ENCODE measurements at regions not wholly inside any gene's neighbourhood (a gene's known extent, or its start where the extent isn't known, plus 50 kb on each side); places are given as distances from the start of the nearest gene placed in this dataset.

GRCh38 chr13:80151016-80151415 lies 189.9 kb downstream of the SPRY2 start:
- H3K27ac Mint-ChIP-seq, result no peak overlapping the region
- no peaks in the 10 kb centered on the region for H3K27me3 Mint-ChIP-seq
- ChIA-PET CTCF (no interaction called here), POLR2A (no interaction called here)
- DNase-seq, result no peak
- no peaks in the 10 kb centered on the region for H3K36me3 Mint-ChIP-seq (ENCODE audit: low read depth)
- H3K4me3 Mint-ChIP-seq, result no peak overlapping the region
- H3K4me1 Mint-ChIP-seq, result no peaks in the 10 kb centered on the region
- no peaks in the 10 kb centered on the region for H3K9me3 Mint-ChIP-seq

GRCh38 chr13:80149736-80150135 lies 191.2 kb downstream of the SPRY2 start:
- no peak for DNase-seq
- CTCF ChIA-PET, result no interaction called here
- Mint-ChIP-seq H3K4me1 (no peaks in the 10 kb centered on the region), H3K36me3 (ENCODE audit: low read depth) (no peaks in the 10 kb centered on the region), H3K9me3 (no peaks in the 10 kb centered on the region), H3K27me3 (no peaks in the 10 kb centered on the region), H3K4me3 (no peak overlapping the region), H3K27ac (no peak overlapping the region)
- POLR2A ChIA-PET, result no interaction called here

DNA sequence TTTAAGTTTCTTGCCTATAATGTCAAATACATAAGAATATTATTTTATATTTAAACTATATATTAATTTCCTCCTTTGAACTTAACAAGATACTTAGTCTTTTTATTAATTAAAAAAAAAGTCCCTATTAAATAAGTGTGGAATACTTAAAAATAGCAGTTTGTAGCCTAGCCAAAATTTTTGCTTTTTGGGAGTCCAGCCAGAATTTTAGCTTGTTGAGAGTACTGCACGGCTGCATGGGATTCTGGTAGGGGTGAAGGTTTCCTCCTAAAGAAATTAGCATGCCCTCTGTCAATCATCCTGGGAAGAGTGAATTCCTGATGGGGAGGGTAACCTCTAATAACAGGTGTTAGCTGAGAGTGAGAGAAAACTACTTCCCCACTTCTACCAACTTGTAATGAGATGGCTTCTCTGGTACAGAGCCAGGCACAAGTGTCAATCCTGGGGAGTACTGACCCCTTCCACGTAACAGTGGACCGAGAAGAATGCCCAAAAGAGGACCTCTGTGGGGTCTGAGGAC lies 195.7 kb downstream of the SPRY2 start:
- Mint-ChIP-seq H3K36me3 (ENCODE audit: low read depth) (no peaks in the 10 kb centered on the region), H3K27me3 (no peaks in the 10 kb centered on the region), H3K27ac (no peak overlapping the region), H3K4me1 (no peaks in the 10 kb centered on the region), H3K4me3 (no peak overlapping the region), H3K9me3 (no peaks in the 10 kb centered on the region)
- ChIA-PET POLR2A (no interaction called here), CTCF (no interaction called here)
- DNase-seq, result no peak

DNA sequence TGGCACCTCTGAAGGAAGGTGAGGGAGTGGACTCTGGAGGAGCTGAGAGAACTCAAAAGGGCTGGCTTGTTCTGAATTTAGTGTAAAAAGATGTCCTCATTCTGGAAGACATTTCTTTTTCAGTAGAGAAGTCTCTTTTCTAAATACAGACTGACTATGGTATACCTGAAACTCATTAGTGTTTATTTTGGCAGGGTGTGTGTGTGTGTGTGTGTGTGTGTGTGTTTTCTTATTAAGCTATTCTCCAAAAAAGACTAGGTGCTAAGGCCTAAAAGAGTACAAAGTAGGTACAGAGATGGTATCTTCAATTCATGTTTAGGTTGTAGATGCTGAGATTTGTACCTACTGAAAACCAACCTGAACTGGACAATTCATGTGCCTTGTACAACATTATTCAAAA lies 196.4 kb downstream of the SPRY2 start:
- Mint-ChIP-seq H3K36me3 (ENCODE audit: low read depth) (no peaks in the 10 kb centered on the region), H3K27me3 (no peaks in the 10 kb centered on the region), H3K4me1 (no peaks in the 10 kb centered on the region), H3K27ac (no peak overlapping the region), H3K4me3 (no peak overlapping the region), H3K9me3 (no peaks in the 10 kb centered on the region)
- DNase-seq, result no peak
- ChIA-PET POLR2A (no interaction called here), CTCF (no interaction called here)

GRCh38 chr13:80141123-80141849 lies 199.6 kb downstream of the SPRY2 start:
- no peaks in the 10 kb centered on the region for H3K4me1 Mint-ChIP-seq
- H3K27me3 Mint-ChIP-seq, result no peaks in the 10 kb centered on the region
- no peaks in the 10 kb centered on the region for H3K9me3 Mint-ChIP-seq
- H3K36me3 Mint-ChIP-seq (ENCODE audit: low read depth), result no peaks in the 10 kb centered on the region
- CTCF ChIA-PET, result no interaction called here
- no peak for DNase-seq
- POLR2A ChIA-PET, result no interaction called here
- no peak overlapping the region for H3K27ac Mint-ChIP-seq
- no peak overlapping the region for H3K4me3 Mint-ChIP-seq

GRCh38 chr13:80140685-80141084 lies 200.2 kb downstream of the SPRY2 start:
- DNase-seq, result no peak
- no peaks in the 10 kb centered on the region for H3K4me1 Mint-ChIP-seq
- no peaks in the 10 kb centered on the region for H3K9me3 Mint-ChIP-seq
- CTCF ChIA-PET, result no interaction called here
- H3K27ac Mint-ChIP-seq, result no peak overlapping the region
- POLR2A ChIA-PET, result no interaction called here
- no peak overlapping the region for H3K4me3 Mint-ChIP-seq
- no peaks in the 10 kb centered on the region for H3K36me3 Mint-ChIP-seq (ENCODE audit: low read depth)
- H3K27me3 Mint-ChIP-seq, result no peaks in the 10 kb centered on the region

DNA sequence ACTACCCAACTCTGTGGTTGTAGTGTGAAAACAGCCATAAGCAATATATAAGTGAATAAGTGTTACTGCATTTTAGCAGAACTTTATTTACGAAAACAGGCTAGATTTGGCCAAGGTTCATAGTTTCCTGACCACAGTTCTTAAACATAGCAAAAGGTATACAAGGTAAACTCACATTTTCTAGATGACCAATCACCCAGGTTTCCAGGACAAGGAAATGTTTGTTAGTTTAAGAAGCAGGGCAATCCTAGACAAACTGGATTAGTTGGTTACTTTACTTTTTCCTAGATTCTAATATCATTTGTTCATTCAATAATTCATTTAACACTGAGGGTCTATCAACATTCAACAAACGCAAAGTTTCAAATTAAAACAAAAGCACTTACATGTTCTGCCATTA lies 201.7 kb downstream of the SPRY2 start:
- no peak for DNase-seq
- POLR2A ChIA-PET, result no interaction called here
- Mint-ChIP-seq H3K4me1 (no peaks in the 10 kb centered on the region), H3K4me3 (no peak overlapping the region), H3K27ac (no peak overlapping the region), H3K36me3 (ENCODE audit: low read depth) (no peaks in the 10 kb centered on the region), H3K27me3 (no peaks in the 10 kb centered on the region), H3K9me3 (no peaks in the 10 kb centered on the region)
- CTCF ChIA-PET, result no interaction called here

GRCh38 chr13:80137994-80138393 lies 202.9 kb downstream of the SPRY2 start:
- no peaks in the 10 kb centered on the region for H3K4me1 Mint-ChIP-seq
- POLR2A ChIA-PET, result no interaction called here
- no peaks in the 10 kb centered on the region for H3K36me3 Mint-ChIP-seq (ENCODE audit: low read depth)
- CTCF ChIA-PET, result no interaction called here
- no peaks in the 10 kb centered on the region for H3K9me3 Mint-ChIP-seq
- no peak for DNase-seq
- no peak overlapping the region for H3K27ac Mint-ChIP-seq
- no peaks in the 10 kb centered on the region for H3K27me3 Mint-ChIP-seq
- no peak overlapping the region for H3K4me3 Mint-ChIP-seq

DNA sequence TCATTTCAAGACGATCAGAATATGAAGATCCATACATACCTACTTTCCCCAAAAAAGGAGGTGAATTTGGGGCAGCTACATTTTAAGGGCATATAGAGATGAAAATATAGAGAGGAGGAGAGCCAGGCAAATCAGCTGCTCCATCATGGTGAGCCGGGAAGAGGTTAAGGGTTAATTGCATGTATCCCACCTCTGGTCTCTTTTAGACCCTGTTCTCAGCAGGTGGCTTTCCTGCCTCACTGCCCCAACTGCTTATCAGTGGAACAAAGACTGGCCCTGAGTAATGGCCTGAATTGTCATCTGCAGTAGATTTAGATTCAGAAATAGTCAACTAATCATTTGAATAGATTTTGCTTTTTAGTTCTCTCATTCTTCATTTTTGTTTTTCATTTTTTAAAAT lies 206.6 kb downstream of the SPRY2 start:
- no peak overlapping the region for H3K4me3 Mint-ChIP-seq
- H3K27ac Mint-ChIP-seq, result no peak overlapping the region
- no peak for DNase-seq
- ChIA-PET CTCF (no interaction called here), POLR2A (no interaction called here)
- no peaks in the 10 kb centered on the region for H3K27me3 Mint-ChIP-seq
- no peaks in the 10 kb centered on the region for H3K4me1 Mint-ChIP-seq
- no peaks in the 10 kb centered on the region for H3K9me3 Mint-ChIP-seq
- no peaks in the 10 kb centered on the region for H3K36me3 Mint-ChIP-seq (ENCODE audit: low read depth)

DNA sequence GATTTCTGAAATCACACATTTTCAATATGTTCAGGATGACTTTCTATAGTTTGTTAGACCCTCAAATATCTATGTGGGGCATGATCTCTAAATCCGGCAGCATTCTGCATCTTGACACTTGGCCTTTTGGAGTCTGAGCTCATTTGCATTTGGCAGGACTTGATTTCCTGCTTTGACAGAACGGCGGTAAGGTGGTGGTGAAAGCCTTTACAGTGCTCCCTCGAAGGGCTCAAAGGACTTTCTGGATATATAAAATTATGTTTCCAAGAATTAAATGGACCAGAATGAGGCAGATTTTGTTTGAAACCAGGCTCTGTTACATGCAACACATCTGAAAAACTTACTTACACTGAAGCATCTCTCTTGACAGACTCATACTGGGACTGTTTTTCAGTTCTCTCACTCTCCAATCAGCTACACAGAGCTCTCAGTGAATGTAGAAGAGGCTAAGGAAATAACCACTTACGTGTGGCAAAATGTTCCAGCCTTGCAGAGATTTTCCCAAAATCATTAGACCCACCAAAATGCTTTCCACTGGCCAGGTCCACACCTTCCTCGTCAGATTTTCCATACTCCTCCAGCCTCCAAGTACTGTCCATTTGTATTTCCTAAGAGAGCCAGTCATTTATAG lies 207.2 kb downstream of the SPRY2 start:
- H3K4me1 Mint-ChIP-seq, result no peaks in the 10 kb centered on the region
- DNase-seq, result no peak
- H3K4me3 Mint-ChIP-seq, result no peak overlapping the region
- H3K9me3 Mint-ChIP-seq, result no peaks in the 10 kb centered on the region
- ChIA-PET POLR2A (no interaction called here), CTCF (no interaction called here)
- no peaks in the 10 kb centered on the region for H3K27me3 Mint-ChIP-seq
- no peaks in the 10 kb centered on the region for H3K36me3 Mint-ChIP-seq (ENCODE audit: low read depth)
- H3K27ac Mint-ChIP-seq, result no peak overlapping the region

GRCh38 chr13:80132741-80133601 lies 208.0 kb downstream of the SPRY2 start:
- POLR2A ChIA-PET, result no interaction called here
- no peaks in the 10 kb centered on the region for H3K4me1 Mint-ChIP-seq

GRCh38 chr13:80131204-80131603 lies 209.7 kb downstream of the SPRY2 start:
- Mint-ChIP-seq H3K27me3 (no peaks in the 10 kb centered on the region), H3K9me3 (no peaks in the 10 kb centered on the region)
- POLR2A ChIA-PET, result no interaction called here

More at GRCh38 chr13:80132741-80133601, 208.0 kb downstream of the SPRY2 start:
- no peaks in the 10 kb centered on the region for H3K36me3 Mint-ChIP-seq (ENCODE audit: low read depth)
- no peak for DNase-seq
- CTCF ChIA-PET, result no interaction called here
- no peaks in the 10 kb centered on the region for H3K9me3 Mint-ChIP-seq
- H3K27me3 Mint-ChIP-seq, result no peaks in the 10 kb centered on the region
- no peak overlapping the region for H3K27ac Mint-ChIP-seq
- no peak overlapping the region for H3K4me3 Mint-ChIP-seq

GRCh38 chr13:80126389-80127068 lies 214.4 kb downstream of the SPRY2 start:
- Mint-ChIP-seq H3K27ac (no peak overlapping the region), H3K4me1 (no peaks in the 10 kb centered on the region), H3K36me3 (ENCODE audit: low read depth) (no peaks in the 10 kb centered on the region), H3K9me3 (no peaks in the 10 kb centered on the region), H3K4me3 (no peak overlapping the region), H3K27me3 (no peaks in the 10 kb centered on the region)
- no peak for DNase-seq
- CTCF ChIA-PET, result no interaction called here
- POLR2A ChIA-PET, result no interaction called here

More at GRCh38 chr13:80131204-80131603, 209.7 kb downstream of the SPRY2 start:
- H3K36me3 Mint-ChIP-seq (ENCODE audit: low read depth), result no peaks in the 10 kb centered on the region
- DNase-seq, result no peak
- no peak overlapping the region for H3K4me3 Mint-ChIP-seq
- H3K27ac Mint-ChIP-seq, result no peak overlapping the region
- CTCF ChIA-PET, result no interaction called here
- no peaks in the 10 kb centered on the region for H3K4me1 Mint-ChIP-seq
